ENCODE measurements at regions not wholly inside any gene's neighbourhood (a gene's known extent, or its start where the extent isn't known, plus 50 kb on each side); places are given as distances from the start of the nearest gene placed in this dataset.

- H3K27ac ChIP-seq (ENCODE audit: low read depth, low read length) = no peak overlapping the region
- no peaks in the 10 kb centered on the region for H3K79me2 ChIP-seq (ENCODE audit: insufficient read depth, low read length)
- no peak for TF ChIP-seq MAX (IDR thresholded peaks at IDR 0.05)
- no peak for TF ChIP-seq REST (IDR thresholded peaks at IDR 0.05; ENCODE audit: low read depth)
- 0 out of 2 replicates have a peak, but pooled peaks have one; percentile 19 for TF ChIP-seq RAD21 (IDR thresholded peaks at IDR 0.05; ENCODE audit: low read depth)
- TF ChIP-seq FOSL1 (IDR thresholded peaks at IDR 0.05; ENCODE audit: low read depth) = no peak
- POLR2A ChIA-PET = no interaction called here
- peak overlapping the region; percentile 42 for H2AFZ ChIP-seq (ENCODE audit: low read depth, low read length, poor library complexity, severe bottlenecking)
- H3K27me3 ChIP-seq (ENCODE audit: insufficient read depth, low read length) = no peaks in the 10 kb centered on the region
- CTCF ChIA-PET = no interaction called here
- H3K9ac ChIP-seq (ENCODE audit: low read length) = no peak overlapping the region
- no peak for DNase-seq (ENCODE audit: low read depth, low spot score)
- H3K36me3 ChIP-seq (ENCODE audit: control insufficient read depth in 1 of 2, insufficient read depth in 2 of 2, low read length in 2 of 2) = no peaks in the 10 kb centered on the region
- no peaks in the 10 kb centered on the region for H3K9me3 ChIP-seq (ENCODE audit: control insufficient read depth in 1 of 2, insufficient read depth in 1 of 2, low read depth in 1 of 2, low read length in 2 of 2)
- BruUV-seq (replicated peaks) = no TSS peak
- no peaks in the 10 kb centered on the region for H4K20me1 ChIP-seq (ENCODE audit: insufficient read depth)
- no peak overlapping the region for H3K4me3 ChIP-seq (replicated peaks in 1 of 2; ENCODE audit: low read depth in 1 of 2, low read length in 2 of 2)
- 0 out of 2 replicates have a peak overlapping the region, but pooled peaks have one; percentile 33 for H3K4me2 ChIP-seq (ENCODE audit: low read length)
- no peaks in the 10 kb centered on the region for H3K9me2 ChIP-seq (ENCODE audit: insufficient read depth)
- intact Hi-C loops (cut with micrococcal nuclease) = no loop called here
- no peak for ATAC-seq
- RAD21 ChIA-PET (ENCODE audit: low non-redundant PET in 1 of 2, low total read pairs in 2 of 2, uncharacterized antibody in 2 of 2, unreplicated experiment in 2 of 2) = no interaction called here
- H3K4me1 ChIP-seq (ENCODE audit: control insufficient read depth in 1 of 2, insufficient read depth in 2 of 2, low read length in 2 of 2) = peaks cover 11 to 19% of the 10 kb centered on the region in 2 experiments
Observed at GRCh38 chr6:21371061-21371460, 222.5 kb upstream of the SOX4 start.

GRCh38 chr6:21371676-21372171 lies 221.8 kb upstream of the SOX4 start:
- ATAC-seq (peak; percentile 44), DNase-seq (ENCODE audit: low read depth, low spot score) (no peak)
- Histone ChIP-seq H3K9ac (ENCODE audit: low read length) (no peak overlapping the region), H3K27ac (ENCODE audit: low read depth, low read length) (peak overlapping the region; percentile 12; the same call in 1 of the 2 replicates), H3K4me1 (ENCODE audit: control insufficient read depth in 1 of 2, insufficient read depth in 2 of 2, low read length in 2 of 2) (peaks cover 11 to 19% of the 10 kb centered on the region in 2 experiments), H4K20me1 (ENCODE audit: insufficient read depth) (no peaks in the 10 kb centered on the region), H3K4me3 (replicated peaks in 1 of 2; ENCODE audit: low read depth in 1 of 2, low read length in 2 of 2) (no peak overlapping the region), H3K4me2 (ENCODE audit: low read length) (peak overlapping the region; percentile 33), H3K9me2 (ENCODE audit: insufficient read depth) (no peaks in the 10 kb centered on the region), H3K36me3 (ENCODE audit: control insufficient read depth in 1 of 2, insufficient read depth in 2 of 2, low read length in 2 of 2) (no peaks in the 10 kb centered on the region), H2AFZ (ENCODE audit: low read depth, low read length, poor library complexity, severe bottlenecking) (peak overlapping the region; percentile 75), H3K27me3 (ENCODE audit: insufficient read depth, low read length) (no peaks in the 10 kb centered on the region), H3K79me2 (ENCODE audit: insufficient read depth, low read length) (no peaks in the 10 kb centered on the region), H3K9me3 (ENCODE audit: control insufficient read depth in 1 of 2, insufficient read depth in 1 of 2, low read depth in 1 of 2, low read length in 2 of 2) (no peaks in the 10 kb centered on the region)
- ChIA-PET CTCF (interaction anchor here (0.6 kb wide), 1 partner anchor 217 kb away, joined by 4 read pairs; no protein-coding TSS in a partner anchor), POLR2A (no interaction called here), RAD21 (ENCODE audit: low non-redundant PET in 1 of 2, low total read pairs in 2 of 2, uncharacterized antibody in 2 of 2, unreplicated experiment in 2 of 2) (no interaction called here)
- BruUV-seq (replicated peaks) = no TSS peak
- intact Hi-C loops (cut with micrococcal nuclease) = no loop called here
- TF ChIP-seq CBX3 (IDR thresholded peaks at IDR 0.05; ENCODE audit: low read depth) = no peak
- TF ChIP-seq FOSL1 (IDR thresholded peaks at IDR 0.05; ENCODE audit: low read depth) = no peak
- TF ChIP-seq MAX (IDR thresholded peaks at IDR 0.05) = no peak
- no peak for TF ChIP-seq SP1 (IDR thresholded peaks at IDR 0.05; ENCODE audit: low read depth)
- no peak for TF ChIP-seq TCF7L2 (IDR thresholded peaks at IDR 0.05; ENCODE audit: borderline replicate concordance, extremely low read depth, insufficient read depth, insufficient read length)
- TF ChIP-seq POLR2AphosphoS5 (IDR thresholded peaks at IDR 0.05; ENCODE audit: low read depth, low read length) = no peak
- TF ChIP-seq POLR2A (IDR thresholded peaks at IDR 0.05; ENCODE audit: borderline replicate concordance, extremely low read depth, insufficient read depth, insufficient read length) = no peak
- no peak for TF ChIP-seq ZNF274 (IDR thresholded peaks at IDR 0.05; ENCODE audit: low read depth, low read length)
- TF ChIP-seq ATF3 (IDR thresholded peaks at IDR 0.05) = no peak
- no peak for TF ChIP-seq SRF (IDR thresholded peaks at IDR 0.05; ENCODE audit: low read depth)
- TF ChIP-seq EGR1 (IDR thresholded peaks at IDR 0.05; ENCODE audit: low read depth) = no peak

Measured in HCT116 (cell line).